Astrocyte (in vitro differentiated cells and primary cell): ENCODE measurements at regions not wholly inside any gene's neighbourhood (a gene's known extent, or its start where the extent isn't known, plus 50 kb on each side); places are given as distances from the start of the nearest gene placed in this dataset.

Source experiments
- CTCF ChIP-seq: IDR thresholded peaks from 2 replicates; pipeline ENCODE4 v1.5.1; 2011; ENCODE audit warnings: low read depth, mild to moderate bottlenecking, inconsistent platforms, low read length, moderate library complexity; ENCODE audit not compliant: insufficient read depth
- EZH2 ChIP-seq: IDR thresholded peaks from 2 replicates; pipeline ENCODE4 v1.6.1; 2012; ENCODE audit warnings: mild to moderate bottlenecking, low read length, inconsistent platforms; ENCODE audit not compliant: insufficient read depth

DNA sequence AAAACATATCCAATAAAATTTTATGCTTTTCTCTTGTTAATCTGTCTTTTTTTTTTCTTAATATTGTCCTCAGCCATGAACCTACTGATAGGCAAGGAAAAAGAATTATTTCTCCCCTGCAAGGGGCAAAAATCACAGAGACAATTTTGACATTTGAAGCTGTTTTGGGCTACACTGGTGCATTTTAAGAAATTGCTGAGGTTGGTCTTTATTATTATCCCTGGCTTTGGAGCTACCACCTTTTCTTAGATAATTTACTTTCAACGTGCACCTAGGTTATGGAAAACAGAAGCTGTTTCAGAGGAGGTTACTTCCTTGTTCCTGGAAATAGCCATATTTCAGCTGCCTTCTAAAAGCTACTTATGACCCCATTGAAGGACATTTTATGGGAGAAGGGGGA lies 195.5 kb upstream of the KYNU start:
- no peak for TF ChIP-seq CTCF
- no peak for TF ChIP-seq EZH2
